Left hindlimb (tissue), 1 donor: ENCODE measurements at regions not wholly inside any gene's neighbourhood (a gene's known extent, or its start where the extent isn't known, plus 50 kb on each side); places are given as distances from the start of the nearest gene placed in this dataset.

Experiments used
- DNase-seq: peaks from one replicate; pipeline ENCODE4 v3.0.0-alpha.2; 2018

GRCh38 chr2:237171396-237171795 lies 85.7 kb downstream of the COPS8 start:
- DNase-seq: no peak

GRCh38 chr2:237171881-237172280 lies 86.2 kb downstream of the COPS8 start:
- no peak for DNase-seq

- DNase-seq: no peak
Measured at GRCh38 chr2:237177052-237177451, 91.4 kb downstream of the COPS8 start.

GRCh38 chr2:237177986-237178385 lies 92.3 kb downstream of the COPS8 start:
- DNase-seq: no peak

GRCh38 chr2:237178396-237178795 lies 92.7 kb downstream of the COPS8 start:
- no peak for DNase-seq

- DNase-seq: no peak
Measured at GRCh38 chr2:237179161-237179560, 93.5 kb downstream of the COPS8 start.

GRCh38 chr2:237180187-237180586 lies 94.5 kb downstream of the COPS8 start:
- no peak for DNase-seq

GRCh38 chr2:237180987-237181386 lies 95.3 kb downstream of the COPS8 start:
- DNase-seq: no peak

GRCh38 chr2:237181844-237182243 lies 96.2 kb downstream of the COPS8 start:
- no peak for DNase-seq

- no peak for DNase-seq
Measured at GRCh38 chr2:237182422-237183123, 96.9 kb downstream of the COPS8 start.

GRCh38 chr2:237184192-237184918 lies 98.7 kb downstream of the COPS8 start:
- no peak for DNase-seq

GRCh38 chr2:237184919-237185552 lies 99.3 kb downstream of the COPS8 start:
- DNase-seq: no peak

- DNase-seq: no peak
Measured at GRCh38 chr2:237185553-237185925, 99.8 kb downstream of the COPS8 start.

GRCh38 chr2:237189799-237190198 lies 104.1 kb downstream of the COPS8 start:
- no peak for DNase-seq

- peak; percentile 63 for DNase-seq
Measured at GRCh38 chr2:237190966-237191713, 105.5 kb downstream of the COPS8 start.

GRCh38 chr2:237191714-237192081 lies 106.0 kb downstream of the COPS8 start:
- DNase-seq: peak; percentile 63

- no peak for DNase-seq
Measured at GRCh38 chr2:237192881-237193280, 107.2 kb downstream of the COPS8 start.

GRCh38 chr2:237193436-237193835 lies 107.7 kb downstream of the COPS8 start:
- DNase-seq: no peak

GRCh38 chr2:237194081-237194480 lies 108.4 kb downstream of the COPS8 start:
- DNase-seq: no peak

- no peak for DNase-seq
Measured at GRCh38 chr2:237194906-237195305, 109.2 kb downstream of the COPS8 start.

GRCh38 chr2:237195396-237196120 lies 109.9 kb downstream of the COPS8 start:
- no peak for DNase-seq

GRCh38 chr2:237196409-237196808 lies 110.7 kb downstream of the COPS8 start:
- no peak for DNase-seq
